OCI-LY7 (cell line): ENCODE measurements at regions not wholly inside any gene's neighbourhood (a gene's known extent, or its start where the extent isn't known, plus 50 kb on each side); places are given as distances from the start of the nearest gene placed in this dataset.

Experiments
- EZH2phosphoT487 ChIP-seq: fragments of 200-600 bp; sonication (generic); IDR thresholded peaks from 2 replicates; pipeline ENCODE4 v1.6.1; 2018; ENCODE audit warnings: low read depth, borderline replicate concordance, mild to moderate bottlenecking, mixed run types, antibody characterized with exemption, low read length, moderate library complexity, mixed read lengths
- TF ChIP-seq, protein P1 (sequence below): fragments of 200-600 bp; sonication (generic); conservative IDR thresholded peaks from 2 replicates; pipeline ENCODE4 v1.5.1; 2014; ENCODE audit warnings: mild to moderate bottlenecking, antibody characterized with exemption, low read length, moderate library complexity, mixed read lengths

DNA sequence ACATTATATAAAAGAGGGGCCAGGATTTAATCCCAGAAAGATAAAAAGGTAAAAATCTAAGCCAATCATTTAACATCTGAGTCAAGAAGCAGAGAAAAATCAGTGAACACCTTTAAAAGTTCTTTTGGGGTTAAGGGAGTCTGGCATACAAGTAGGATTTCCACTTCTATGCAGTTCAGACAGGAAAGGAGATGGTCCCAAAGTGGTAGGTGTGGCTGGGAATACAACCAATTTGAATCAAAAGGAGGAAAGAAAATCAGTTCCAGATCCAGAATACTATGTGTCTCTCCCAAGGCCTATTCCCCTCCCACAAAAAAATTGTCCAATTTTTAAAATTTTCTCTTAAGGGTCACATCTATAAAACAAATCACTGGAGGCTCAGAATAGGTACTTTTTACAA, 167.4 kb downstream of the PHLDA1 start:
- no peak for TF ChIP-seq EZH2phosphoT487
- TF ChIP-seq, protein P1, sequence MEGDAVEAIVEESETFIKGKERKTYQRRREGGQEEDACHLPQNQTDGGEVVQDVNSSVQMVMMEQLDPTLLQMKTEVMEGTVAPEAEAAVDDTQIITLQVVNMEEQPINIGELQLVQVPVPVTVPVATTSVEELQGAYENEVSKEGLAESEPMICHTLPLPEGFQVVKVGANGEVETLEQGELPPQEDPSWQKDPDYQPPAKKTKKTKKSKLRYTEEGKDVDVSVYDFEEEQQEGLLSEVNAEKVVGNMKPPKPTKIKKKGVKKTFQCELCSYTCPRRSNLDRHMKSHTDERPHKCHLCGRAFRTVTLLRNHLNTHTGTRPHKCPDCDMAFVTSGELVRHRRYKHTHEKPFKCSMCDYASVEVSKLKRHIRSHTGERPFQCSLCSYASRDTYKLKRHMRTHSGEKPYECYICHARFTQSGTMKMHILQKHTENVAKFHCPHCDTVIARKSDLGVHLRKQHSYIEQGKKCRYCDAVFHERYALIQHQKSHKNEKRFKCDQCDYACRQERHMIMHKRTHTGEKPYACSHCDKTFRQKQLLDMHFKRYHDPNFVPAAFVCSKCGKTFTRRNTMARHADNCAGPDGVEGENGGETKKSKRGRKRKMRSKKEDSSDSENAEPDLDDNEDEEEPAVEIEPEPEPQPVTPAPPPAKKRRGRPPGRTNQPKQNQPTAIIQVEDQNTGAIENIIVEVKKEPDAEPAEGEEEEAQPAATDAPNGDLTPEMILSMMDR = no peak
